ENCODE measurements at regions not wholly inside any gene's neighbourhood (a gene's known extent, or its start where the extent isn't known, plus 50 kb on each side); places are given as distances from the start of the nearest gene placed in this dataset.

DNA sequence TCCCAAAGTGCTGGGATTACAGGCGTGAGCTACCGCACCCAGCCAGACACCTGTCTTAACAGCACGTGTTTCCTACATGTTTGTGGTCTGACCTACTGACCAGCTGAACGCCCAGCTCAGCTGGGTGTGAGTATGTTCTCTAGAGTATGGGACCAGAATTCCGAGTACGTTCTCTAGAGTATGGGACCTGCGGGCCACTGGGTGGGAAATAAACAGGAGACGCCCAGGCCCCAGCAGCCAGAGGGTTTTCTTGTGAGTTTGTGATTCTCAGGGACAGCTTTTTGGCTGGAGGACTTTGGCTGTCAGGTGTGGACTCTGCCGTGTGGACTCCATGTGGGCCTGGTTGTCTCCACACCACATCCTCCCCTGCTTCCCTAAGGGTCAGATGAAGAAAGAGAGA lies 87.3 kb downstream of the CHRD start:
- RAD21 ChIA-PET (ENCODE audit: low non-redundant PET in 1 of 2, low total read pairs in 2 of 2, uncharacterized antibody in 2 of 2, unreplicated experiment in 2 of 2): interaction anchor here (0.6 to 0.7 kb wide), 4 partner anchors 20 to 96 kb away, joined by 3 to 5 read pairs (median 4); no protein-coding TSS in a partner anchor
- TF ChIP-seq CEBPB (IDR thresholded peaks at IDR 0.05; ENCODE audit: low read depth) (no peak), EGR1 (IDR thresholded peaks at IDR 0.05; ENCODE audit: low read depth) (no peak), TCF7L2 (IDR thresholded peaks at IDR 0.05; ENCODE audit: borderline replicate concordance, extremely low read depth, insufficient read depth, insufficient read length) (no peak), ZFX (IDR thresholded peaks at IDR 0.05) (no peak), JUND (IDR thresholded peaks at IDR 0.05) (no peak), POLR2A (IDR thresholded peaks at IDR 0.05; ENCODE audit: borderline replicate concordance, extremely low read depth, insufficient read depth, insufficient read length) (no peak)
- TF ChIP-seq, protein P1, sequence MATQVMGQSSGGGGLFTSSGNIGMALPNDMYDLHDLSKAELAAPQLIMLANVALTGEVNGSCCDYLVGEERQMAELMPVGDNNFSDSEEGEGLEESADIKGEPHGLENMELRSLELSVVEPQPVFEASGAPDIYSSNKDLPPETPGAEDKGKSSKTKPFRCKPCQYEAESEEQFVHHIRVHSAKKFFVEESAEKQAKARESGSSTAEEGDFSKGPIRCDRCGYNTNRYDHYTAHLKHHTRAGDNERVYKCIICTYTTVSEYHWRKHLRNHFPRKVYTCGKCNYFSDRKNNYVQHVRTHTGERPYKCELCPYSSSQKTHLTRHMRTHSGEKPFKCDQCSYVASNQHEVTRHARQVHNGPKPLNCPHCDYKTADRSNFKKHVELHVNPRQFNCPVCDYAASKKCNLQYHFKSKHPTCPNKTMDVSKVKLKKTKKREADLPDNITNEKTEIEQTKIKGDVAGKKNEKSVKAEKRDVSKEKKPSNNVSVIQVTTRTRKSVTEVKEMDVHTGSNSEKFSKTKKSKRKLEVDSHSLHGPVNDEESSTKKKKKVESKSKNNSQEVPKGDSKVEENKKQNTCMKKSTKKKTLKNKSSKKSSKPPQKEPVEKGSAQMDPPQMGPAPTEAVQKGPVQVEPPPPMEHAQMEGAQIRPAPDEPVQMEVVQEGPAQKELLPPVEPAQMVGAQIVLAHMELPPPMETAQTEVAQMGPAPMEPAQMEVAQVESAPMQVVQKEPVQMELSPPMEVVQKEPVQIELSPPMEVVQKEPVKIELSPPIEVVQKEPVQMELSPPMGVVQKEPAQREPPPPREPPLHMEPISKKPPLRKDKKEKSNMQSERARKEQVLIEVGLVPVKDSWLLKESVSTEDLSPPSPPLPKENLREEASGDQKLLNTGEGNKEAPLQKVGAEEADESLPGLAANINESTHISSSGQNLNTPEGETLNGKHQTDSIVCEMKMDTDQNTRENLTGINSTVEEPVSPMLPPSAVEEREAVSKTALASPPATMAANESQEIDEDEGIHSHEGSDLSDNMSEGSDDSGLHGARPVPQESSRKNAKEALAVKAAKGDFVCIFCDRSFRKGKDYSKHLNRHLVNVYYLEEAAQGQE (IDR thresholded peaks at IDR 0.05; ENCODE audit: low read depth): no peak
- TF ChIP-seq, protein P2, sequence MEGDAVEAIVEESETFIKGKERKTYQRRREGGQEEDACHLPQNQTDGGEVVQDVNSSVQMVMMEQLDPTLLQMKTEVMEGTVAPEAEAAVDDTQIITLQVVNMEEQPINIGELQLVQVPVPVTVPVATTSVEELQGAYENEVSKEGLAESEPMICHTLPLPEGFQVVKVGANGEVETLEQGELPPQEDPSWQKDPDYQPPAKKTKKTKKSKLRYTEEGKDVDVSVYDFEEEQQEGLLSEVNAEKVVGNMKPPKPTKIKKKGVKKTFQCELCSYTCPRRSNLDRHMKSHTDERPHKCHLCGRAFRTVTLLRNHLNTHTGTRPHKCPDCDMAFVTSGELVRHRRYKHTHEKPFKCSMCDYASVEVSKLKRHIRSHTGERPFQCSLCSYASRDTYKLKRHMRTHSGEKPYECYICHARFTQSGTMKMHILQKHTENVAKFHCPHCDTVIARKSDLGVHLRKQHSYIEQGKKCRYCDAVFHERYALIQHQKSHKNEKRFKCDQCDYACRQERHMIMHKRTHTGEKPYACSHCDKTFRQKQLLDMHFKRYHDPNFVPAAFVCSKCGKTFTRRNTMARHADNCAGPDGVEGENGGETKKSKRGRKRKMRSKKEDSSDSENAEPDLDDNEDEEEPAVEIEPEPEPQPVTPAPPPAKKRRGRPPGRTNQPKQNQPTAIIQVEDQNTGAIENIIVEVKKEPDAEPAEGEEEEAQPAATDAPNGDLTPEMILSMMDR (IDR thresholded peaks at IDR 0.05 in 2 of 3, conservative IDR thresholded peaks at IDR 0.05 in 1 of 3; ENCODE audit: borderline replicate concordance in 1 of 3, insufficient read depth in 1 of 3, low read depth in 2 of 3, low read length in 2 of 3): no peak
- intact Hi-C loops (cut with micrococcal nuclease): no loop called here

More for the DNA sequence above, 87.3 kb downstream of the CHRD start:
- Histone ChIP-seq H3K4me1 (ENCODE audit: control insufficient read depth in 1 of 2, insufficient read depth in 2 of 2, low read length in 2 of 2) (peaks cover 2 to 12% of the 10 kb centered on the region in 2 experiments; a peak in 1 of 4 replicates), H3K79me2 (ENCODE audit: insufficient read depth, low read length) (no peaks in the 10 kb centered on the region), H4K20me1 (ENCODE audit: insufficient read depth) (no peaks in the 10 kb centered on the region), H3K9me3 (ENCODE audit: control insufficient read depth in 1 of 2, insufficient read depth in 1 of 2, low read depth in 1 of 2, low read length in 2 of 2) (no peaks in the 10 kb centered on the region), H3K36me3 (ENCODE audit: control insufficient read depth in 1 of 2, insufficient read depth in 2 of 2, low read length in 2 of 2) (no peaks in the 10 kb centered on the region), H3K27me3 (ENCODE audit: insufficient read depth, low read length) (no peaks in the 10 kb centered on the region), H3K9me2 (ENCODE audit: insufficient read depth) (no peaks in the 10 kb centered on the region), H3K4me3 (replicated peaks in 1 of 2; ENCODE audit: low read depth in 1 of 2, low read length in 2 of 2) (no peak overlapping the region), H3K27ac (ENCODE audit: low read depth, low read length) (no peak overlapping the region), H3K9ac (ENCODE audit: low read length) (no peak overlapping the region), H2AFZ (ENCODE audit: low read depth, low read length, poor library complexity, severe bottlenecking) (no peak overlapping the region), H3K4me2 (ENCODE audit: low read length) (no peak overlapping the region)
- DNase-seq (ENCODE audit: low read depth, low spot score) (no peak), ATAC-seq (no peak)
- ChIA-PET CTCF (interaction anchor here (1.0 to 5.8 kb wide), 3 partner anchors 77 to 96 kb away, joined by 3 to 51 read pairs (median 3); partner anchors contain the start of gene EPHB3), POLR2A (interaction anchor here (1.7 kb wide), 1 partner anchor 96 kb away, joined by 5 read pairs; no protein-coding TSS in a partner anchor)
- BruUV-seq (replicated peaks): no TSS peak
